Duodenal mucosa (tissue), 2 donors: ENCODE measurements at regions not wholly inside any gene's neighbourhood (a gene's known extent, or its start where the extent isn't known, plus 50 kb on each side); places are given as distances from the start of the nearest gene placed in this dataset.

Source experiments
- H3K27ac ChIP-seq: one replicate; pipeline ENCODE4 v1.7.0; 2013; ENCODE audit warnings: low read depth, low read length
- H3K27me3 ChIP-seq, 2 donors: one replicate each; pipeline ENCODE4 v1.7.0; 2013; ENCODE audit warnings: low read length in 2 of 2, control low read depth in 1 of 2; ENCODE audit not compliant: insufficient read depth in 2 of 2, control insufficient read depth in 1 of 2
- H3K36me3 ChIP-seq, 2 donors: one replicate each; pipeline ENCODE4 v1.7.0; 2013; ENCODE audit warnings: low read length in 2 of 2, control low read depth in 1 of 2; ENCODE audit not compliant: insufficient read depth in 2 of 2, control insufficient read depth in 1 of 2
- H3K4me1 ChIP-seq, 2 donors: one replicate each; pipeline ENCODE4 v1.7.0; 2013; ENCODE audit warnings: low read length in 2 of 2, control low read depth in 1 of 2; ENCODE audit not compliant: insufficient read depth in 2 of 2, control insufficient read depth in 1 of 2
- H3K4me3 ChIP-seq, 2 donors: one replicate each; pipeline ENCODE4 v1.7.0; 2013; ENCODE audit warnings: low read length in 2 of 2, low read depth in 1 of 2
- H3K9ac ChIP-seq, 2 donors: one replicate each; pipeline ENCODE4 v1.7.0; 2013; ENCODE audit warnings: low read length in 2 of 2, low read depth in 1 of 2
- H3K9me3 ChIP-seq, 2 donors: one replicate each; pipeline ENCODE4 v1.7.0; 2013; ENCODE audit warnings: low read length in 2 of 2, control low read depth in 1 of 2; ENCODE audit not compliant: control insufficient read depth in 1 of 2

- H3K36me3 ChIP-seq: no peaks in the 10 kb centered on the region
- no peaks in the 10 kb centered on the region for H3K9me3 ChIP-seq
- peaks cover 0 to 7% of the 10 kb centered on the region in 2 donors for H3K4me1 ChIP-seq
- H3K4me3 ChIP-seq: no peak overlapping the region
- no peak overlapping the region for H3K9ac ChIP-seq
- no peak overlapping the region for H3K27ac ChIP-seq
- peaks cover 0 to 6% of the 10 kb centered on the region in 2 donors for H3K27me3 ChIP-seq
These were observed 196.3 kb upstream of the FOXD3 start for GRCh38 chr1:63126104-63126503.

GRCh38 chr1:63127376-63127775, 195.0 kb upstream of the FOXD3 start:
- Histone ChIP-seq H3K27ac (no peak overlapping the region), H3K36me3 (no peaks in the 10 kb centered on the region), H3K9me3 (no peaks in the 10 kb centered on the region), H3K9ac (no peak overlapping the region), H3K4me3 (no peak overlapping the region), H3K27me3 (peaks cover 0 to 6% of the 10 kb centered on the region in 2 donors), H3K4me1 (peaks cover 0 to 7% of the 10 kb centered on the region in 2 donors)

GRCh38 chr1:63128556-63128955, 193.8 kb upstream of the FOXD3 start:
- Histone ChIP-seq H3K9me3 (no peaks in the 10 kb centered on the region), H3K27ac (no peak overlapping the region)

GRCh38 chr1:63129184-63129583, 193.2 kb upstream of the FOXD3 start:
- no peak overlapping the region for H3K27ac ChIP-seq
- no peak overlapping the region for H3K4me3 ChIP-seq
- peaks cover 0 to 7% of the 10 kb centered on the region in 2 donors for H3K4me1 ChIP-seq
- no peaks in the 10 kb centered on the region for H3K36me3 ChIP-seq
- no peaks in the 10 kb centered on the region for H3K9me3 ChIP-seq
- peaks cover 0 to 6% of the 10 kb centered on the region in 2 donors for H3K27me3 ChIP-seq
- H3K9ac ChIP-seq: no peak overlapping the region

More at GRCh38 chr1:63128556-63128955, 193.8 kb upstream of the FOXD3 start:
- Histone ChIP-seq H3K36me3 (no peaks in the 10 kb centered on the region), H3K4me1 (peaks cover 0 to 7% of the 10 kb centered on the region in 2 donors), H3K4me3 (no peak overlapping the region), H3K27me3 (peaks cover 0 to 6% of the 10 kb centered on the region in 2 donors), H3K9ac (no peak overlapping the region)

- no peak overlapping the region for H3K9ac ChIP-seq
- no peak overlapping the region for H3K4me3 ChIP-seq
- H3K27me3 ChIP-seq: peaks cover 0 to 6% of the 10 kb centered on the region in 2 donors
- no peaks in the 10 kb centered on the region for H3K9me3 ChIP-seq
- H3K27ac ChIP-seq: no peak overlapping the region
- no peaks in the 10 kb centered on the region for H3K36me3 ChIP-seq
- peaks cover 0 to 7% of the 10 kb centered on the region in 2 donors for H3K4me1 ChIP-seq
These were observed 192.5 kb upstream of the FOXD3 start for GRCh38 chr1:63129855-63130254.

GRCh38 chr1:63134501-63135173, 187.7 kb upstream of the FOXD3 start:
- no peak overlapping the region for H3K9ac ChIP-seq
- H3K4me3 ChIP-seq: no peak overlapping the region
- H3K27ac ChIP-seq: no peak overlapping the region

GRCh38 chr1:63135174-63135512, 187.2 kb upstream of the FOXD3 start:
- peaks cover 0 to 4% of the 10 kb centered on the region in 2 donors for H3K4me1 ChIP-seq
- H3K36me3 ChIP-seq: no peaks in the 10 kb centered on the region
- H3K4me3 ChIP-seq: no peak overlapping the region
- no peak overlapping the region for H3K27ac ChIP-seq
- peaks cover 0 to 6% of the 10 kb centered on the region in 2 donors for H3K27me3 ChIP-seq
- H3K9ac ChIP-seq: no peak overlapping the region
- H3K9me3 ChIP-seq: no peaks in the 10 kb centered on the region

More at GRCh38 chr1:63134501-63135173, 187.7 kb upstream of the FOXD3 start:
- Histone ChIP-seq H3K9me3 (no peaks in the 10 kb centered on the region), H3K36me3 (no peaks in the 10 kb centered on the region), H3K27me3 (peaks cover 0 to 6% of the 10 kb centered on the region in 2 donors), H3K4me1 (peaks cover 0 to 4% of the 10 kb centered on the region in 2 donors)

GRCh38 chr1:63135801-63136200, 186.6 kb upstream of the FOXD3 start:
- H3K9ac ChIP-seq: no peak overlapping the region
- H3K27ac ChIP-seq: no peak overlapping the region
- H3K4me1 ChIP-seq: peaks cover 0 to 4% of the 10 kb centered on the region in 2 donors
- no peaks in the 10 kb centered on the region for H3K9me3 ChIP-seq
- H3K27me3 ChIP-seq: peaks cover 0 to 3% of the 10 kb centered on the region in 2 donors
- H3K4me3 ChIP-seq: no peak overlapping the region
- H3K36me3 ChIP-seq: no peaks in the 10 kb centered on the region

GRCh38 chr1:63142001-63142400, 180.4 kb upstream of the FOXD3 start:
- H3K4me1 ChIP-seq: no peaks in the 10 kb centered on the region
- no peak overlapping the region for H3K9ac ChIP-seq
- no peaks in the 10 kb centered on the region for H3K36me3 ChIP-seq
- H3K27ac ChIP-seq: no peak overlapping the region
- no peak overlapping the region for H3K4me3 ChIP-seq
- H3K9me3 ChIP-seq: no peaks in the 10 kb centered on the region
- H3K27me3 ChIP-seq: no peaks in the 10 kb centered on the region

GRCh38 chr1:63143482-63143881, 178.9 kb upstream of the FOXD3 start:
- no peaks in the 10 kb centered on the region for H3K36me3 ChIP-seq
- no peak overlapping the region for H3K4me3 ChIP-seq
- no peak overlapping the region for H3K9ac ChIP-seq
- no peaks in the 10 kb centered on the region for H3K27me3 ChIP-seq
- no peaks in the 10 kb centered on the region for H3K4me1 ChIP-seq
- no peaks in the 10 kb centered on the region for H3K9me3 ChIP-seq
- no peak overlapping the region for H3K27ac ChIP-seq
